ENCODE measurements at regions not wholly inside any gene's neighbourhood (a gene's known extent, or its start where the extent isn't known, plus 50 kb on each side); places are given as distances from the start of the nearest gene placed in this dataset.
"Not testable (repeated sequence)": the region's sequence is repeated elsewhere in the genome, so short reads cannot be mapped to it uniquely, and the experiment has no call there.

GRCh38 chr10:84602543-84602942, 274.2 kb downstream of the CCSER2 start:
- TF ChIP-seq POLR2A, CTCF, POLR2AphosphoS5 (IDR thresholded peaks at IDR 0.05): not testable (repeated sequence)
